Panc1 (cell line): ENCODE measurements at regions not wholly inside any gene's neighbourhood (a gene's known extent, or its start where the extent isn't known, plus 50 kb on each side); places are given as distances from the start of the nearest gene placed in this dataset.

Experiments used
- ATAC-seq: fragments of 200-7000 bp; cut with Tn5 transposase; 2 replicates; pipeline ENCODE4 v1.9.1; 2020; ENCODE audit warnings: mild to moderate bottlenecking, moderate library complexity
- BruUV-seq: library from RNA; stranded (reverse); fragments of 400-500 nt; replicated peaks from 2 replicates; lab custom pipeline; 2021; lab: Mats Ljungman, UMichigan
- CTCF ChIA-PET: fragments of 300-600 bp; sonication (Branson Sonifier 250); formaldehyde crosslinking; loops from one replicate; lab custom pipeline; 2022; ENCODE audit warnings: antibody characterized with exemption; lab: Charles Lee
- POLR2A ChIA-PET: fragments of 300-600 bp; sonication (Branson Sonifier 250); formaldehyde crosslinking; loops from one replicate; lab custom pipeline; 2022; ENCODE audit warnings: antibody characterized with exemption; lab: Charles Lee
- DNase-seq: peaks from one replicate; pipeline ENCODE4 v3.0.0-alpha.2; 2010; ENCODE audit warnings: low read depth, low spot score
- H3K27ac ChIP-seq: 2 replicates; pipeline ENCODE4 v1.5.1; 2011; ENCODE audit warnings: mild to moderate bottlenecking, low read length, inconsistent platforms
- H3K27me3 ChIP-seq: fragments of 200-500 bp; sonication (Bioruptor generic); 2 replicates; pipeline ENCODE4 v1.6.0; 2014; ENCODE audit warnings: low read length, inconsistent platforms; ENCODE audit not compliant: control insufficient read depth, insufficient read depth
- H3K36me3 ChIP-seq: fragments of 200-500 bp; sonication (Bioruptor generic); 2 replicates; pipeline ENCODE4 v1.5.1; 2014; ENCODE audit warnings: inconsistent platforms, mild to moderate bottlenecking, low read length, moderate library complexity; ENCODE audit not compliant: control insufficient read depth, insufficient read depth
- H3K4me1 ChIP-seq: 2 replicates; pipeline ENCODE4 v1.5.1; 2011; ENCODE audit warnings: inconsistent platforms, mild to moderate bottlenecking, low read length, moderate library complexity; ENCODE audit not compliant: control insufficient read depth, insufficient read depth
- H3K4me3 ChIP-seq, 2 experiments: 2 replicates each; pipeline ENCODE4 v1.5.1; 2011 to 2012; ENCODE audit warnings: low read depth in 2 of 2, low read length in 2 of 2, mild to moderate bottlenecking in 2 of 2, inconsistent platforms in 1 of 2, moderate library complexity in 1 of 2
- H3K9me3 ChIP-seq: fragments of 200-500 bp; sonication (Bioruptor generic); 2 replicates; pipeline ENCODE4 v1.5.1; 2014; ENCODE audit warnings: low read depth, mild to moderate bottlenecking, inconsistent platforms, low read length, moderate library complexity; ENCODE audit not compliant: control insufficient read depth, insufficient read depth
- CTCF ChIP-seq: fragments of 450-650 bp; IDR thresholded peaks from 2 replicates; pipeline ENCODE4 v1.5.1; 2017; ENCODE audit warnings: mild to moderate bottlenecking
- POLR2AphosphoS5 ChIP-seq: IDR thresholded peaks from 2 replicates; pipeline ENCODE4 v1.6.1; 2012; ENCODE audit warnings: mild to moderate bottlenecking, low read depth, low read length, moderate library complexity
- REST ChIP-seq, 2 experiments: IDR thresholded peaks; 2 replicates each; pipeline ENCODE4 v1.6.1; 2011 to 2012; ENCODE audit warnings: low read depth in 2 of 2, control low read depth in 1 of 2, low read length in 1 of 2, mild to moderate bottlenecking in 1 of 2, moderate library complexity in 1 of 2; ENCODE audit not compliant: insufficient read depth in 1 of 2
- SIN3A ChIP-seq: IDR thresholded peaks from 2 replicates; pipeline ENCODE4 v1.6.1; 2012; ENCODE audit warnings: low read depth, mild to moderate bottlenecking, low read length, moderate library complexity, borderline replicate concordance; ENCODE audit not compliant: insufficient read depth
- TCF7L2 ChIP-seq: IDR thresholded peaks from 2 replicates; pipeline ENCODE4 v1.6.1; 2011; ENCODE audit warnings: mild to moderate bottlenecking, low read depth, low read length, inconsistent platforms
- in situ Hi-C: cut with HindIII; loops from 2 replicates; pipeline ENCODE4 v1.10.0; 2016; ENCODE audit warnings: low sequenced_read_pairs, low pct_unique_long_range_greater_than_20kb
- intact Hi-C: fragments of 100-400 bp; cut with micrococcal nuclease; formaldehyde crosslinking; loops from one replicate; pipeline ENCODE4 v1.10.0; 2022; ENCODE audit not compliant: unreplicated experiment

- TF ChIP-seq SIN3A, result no peak
- TF ChIP-seq CTCF, result no peak
- no peak for TF ChIP-seq TCF7L2
- TF ChIP-seq REST (IDR thresholded peaks at IDR 0.05; ENCODE audit: insufficient read depth in 1 of 2, low read depth in 2 of 2, low read length in 1 of 2), result no peak
- no peak for TF ChIP-seq POLR2AphosphoS5
- no peaks in the 10 kb centered on the region for H3K4me1 ChIP-seq
- intact Hi-C loops, result loop anchor here (10.0 kb wide), 1 partner anchor 150 kb away; no protein-coding TSS in a partner anchor
- in situ Hi-C loops, result no loop called here
- ATAC-seq (no peak), DNase-seq (no peak)
- H3K27ac ChIP-seq, result no peak overlapping the region
- H3K36me3 ChIP-seq, result no peaks in the 10 kb centered on the region
- BruUV-seq, result no TSS peak
- CTCF ChIA-PET, result no interaction called here
- POLR2A ChIA-PET, result no interaction called here
- no peaks in the 10 kb centered on the region for H3K27me3 ChIP-seq
- no peaks in the 10 kb centered on the region for H3K9me3 ChIP-seq
- H3K4me3 ChIP-seq, result no peak overlapping the region
These were observed 83.7 kb downstream of the ZNF330 start for GRCh38 chr4:141304346-141304745.

- in situ Hi-C loops, result no loop called here
- ChIA-PET CTCF (interaction anchor here (0.7 kb wide), 1 partner anchor 1394 kb away, joined by 3 read pairs; no protein-coding TSS in a partner anchor), POLR2A (no interaction called here)
- H3K9me3 ChIP-seq, result no peaks in the 10 kb centered on the region
- BruUV-seq, result no TSS peak
- no peak overlapping the region for H3K4me3 ChIP-seq
- intact Hi-C loops, result loop anchor here (10.0 kb wide), 1 partner anchor 152 kb away; no protein-coding TSS in a partner anchor
- no peaks in the 10 kb centered on the region for H3K4me1 ChIP-seq
- DNase-seq (no peak), ATAC-seq (no peak)
- H3K27me3 ChIP-seq, result no peaks in the 10 kb centered on the region
- no peak for TF ChIP-seq TCF7L2
- TF ChIP-seq REST (IDR thresholded peaks at IDR 0.05; ENCODE audit: insufficient read depth in 1 of 2, low read depth in 2 of 2, low read length in 1 of 2), result no peak
- no peak for TF ChIP-seq SIN3A
- TF ChIP-seq POLR2AphosphoS5, result no peak
- no peak for TF ChIP-seq CTCF
- no peak overlapping the region for H3K27ac ChIP-seq
- H3K36me3 ChIP-seq, result no peaks in the 10 kb centered on the region
These were observed 85.6 kb downstream of the ZNF330 start for GRCh38 chr4:141306331-141306730.
